ENCODE measurements at regions not wholly inside any gene's neighbourhood (a gene's known extent, or its start where the extent isn't known, plus 50 kb on each side); places are given as distances from the start of the nearest gene placed in this dataset.

- Mint-ChIP-seq H3K27ac (no peak overlapping the region), H3K36me3 (ENCODE audit: low read depth) (no peaks in the 10 kb centered on the region), H3K4me3 (no peak overlapping the region), H3K4me1 (no peaks in the 10 kb centered on the region), H3K27me3 (peaks cover 28% of the 10 kb centered on the region)
- no peak for DNase-seq
- ATAC-seq, result no peak
- H3K9me3 ChIP-seq (ENCODE audit: control insufficient read depth, low read length, poor library complexity, severe bottlenecking), result peaks cover 3% of the 10 kb centered on the region
Measured at GRCh38 chr3:40621252-40621651, 96.5 kb downstream of the ZNF621 start.

GRCh38 chr3:40623567-40623966, 98.8 kb downstream of the ZNF621 start:
- H3K4me1 Mint-ChIP-seq, result no peaks in the 10 kb centered on the region
- peaks cover 8% of the 10 kb centered on the region for H3K27me3 Mint-ChIP-seq
- no peak overlapping the region for H3K27ac Mint-ChIP-seq
- H3K9me3 ChIP-seq (ENCODE audit: control insufficient read depth, low read length, poor library complexity, severe bottlenecking), result peaks cover 3% of the 10 kb centered on the region
- no peaks in the 10 kb centered on the region for H3K36me3 Mint-ChIP-seq (ENCODE audit: low read depth)
- peak; percentile 90 for ATAC-seq
- H3K4me3 Mint-ChIP-seq, result no peak overlapping the region
- DNase-seq, result no peak

GRCh38 chr3:40624189-40624769, 99.5 kb downstream of the ZNF621 start:
- H3K9me3 ChIP-seq (ENCODE audit: control insufficient read depth, low read length, poor library complexity, severe bottlenecking), result peaks cover 3% of the 10 kb centered on the region
- DNase-seq (no peak), ATAC-seq (peak; percentile 5)
- Mint-ChIP-seq H3K27ac (no peak overlapping the region), H3K4me1 (no peaks in the 10 kb centered on the region), H3K4me3 (no peak overlapping the region), H3K36me3 (ENCODE audit: low read depth) (peaks cover 2% of the 10 kb centered on the region), H3K27me3 (peaks cover 8% of the 10 kb centered on the region)

- H3K9me3 ChIP-seq (ENCODE audit: control insufficient read depth, low read length, poor library complexity, severe bottlenecking), result peaks cover 3% of the 10 kb centered on the region
- no peak overlapping the region for H3K27ac Mint-ChIP-seq
- no peak for DNase-seq
- ATAC-seq, result no peak
- no peak overlapping the region for H3K4me3 Mint-ChIP-seq
- no peaks in the 10 kb centered on the region for H3K4me1 Mint-ChIP-seq
- H3K27me3 Mint-ChIP-seq, result peaks cover 9% of the 10 kb centered on the region
- H3K36me3 Mint-ChIP-seq (ENCODE audit: low read depth), result peaks cover 2% of the 10 kb centered on the region
Measured at GRCh38 chr3:40627095-40627494, 102.3 kb downstream of the ZNF621 start.

- H3K36me3 Mint-ChIP-seq (ENCODE audit: low read depth), result peaks cover 2% of the 10 kb centered on the region
- peaks cover 3% of the 10 kb centered on the region for H3K9me3 ChIP-seq (ENCODE audit: control insufficient read depth, low read length, poor library complexity, severe bottlenecking)
- ATAC-seq (no peak), DNase-seq (no peak)
- H3K27me3 Mint-ChIP-seq, result peaks cover 9% of the 10 kb centered on the region
- H3K4me3 Mint-ChIP-seq, result no peak overlapping the region
- H3K4me1 Mint-ChIP-seq, result no peaks in the 10 kb centered on the region
- H3K27ac Mint-ChIP-seq, result no peak overlapping the region
Measured at GRCh38 chr3:40628984-40629383, 104.2 kb downstream of the ZNF621 start.

- DNase-seq, result no peak
- H3K27me3 Mint-ChIP-seq, result peaks cover 9% of the 10 kb centered on the region
- ATAC-seq, result no peak
- H3K4me1 Mint-ChIP-seq, result no peaks in the 10 kb centered on the region
- H3K27ac Mint-ChIP-seq, result no peak overlapping the region
- no peaks in the 10 kb centered on the region for H3K9me3 ChIP-seq (ENCODE audit: control insufficient read depth, low read length, poor library complexity, severe bottlenecking)
- H3K36me3 Mint-ChIP-seq (ENCODE audit: low read depth), result peaks cover 2% of the 10 kb centered on the region
- no peak overlapping the region for H3K4me3 Mint-ChIP-seq
Measured at GRCh38 chr3:40631341-40631995, 106.7 kb downstream of the ZNF621 start.

GRCh38 chr3:40637906-40638305, 113.1 kb downstream of the ZNF621 start:
- no peaks in the 10 kb centered on the region for H3K4me1 Mint-ChIP-seq
- no peak overlapping the region for H3K4me3 Mint-ChIP-seq
- no peak for ATAC-seq

GRCh38 chr3:40639006-40639405, 114.2 kb downstream of the ZNF621 start:
- no peaks in the 10 kb centered on the region for H3K9me3 ChIP-seq (ENCODE audit: control insufficient read depth, low read length, poor library complexity, severe bottlenecking)
- H3K27ac Mint-ChIP-seq, result no peak overlapping the region
- DNase-seq (no peak), ATAC-seq (no peak)
- no peaks in the 10 kb centered on the region for H3K36me3 Mint-ChIP-seq (ENCODE audit: low read depth)
- H3K4me3 Mint-ChIP-seq, result no peak overlapping the region
- H3K27me3 Mint-ChIP-seq, result no peaks in the 10 kb centered on the region
- no peaks in the 10 kb centered on the region for H3K4me1 Mint-ChIP-seq

More at GRCh38 chr3:40637906-40638305, 113.1 kb downstream of the ZNF621 start:
- Mint-ChIP-seq H3K27me3 (no peaks in the 10 kb centered on the region), H3K36me3 (ENCODE audit: low read depth) (no peaks in the 10 kb centered on the region), H3K27ac (no peak overlapping the region)
- no peaks in the 10 kb centered on the region for H3K9me3 ChIP-seq (ENCODE audit: control insufficient read depth, low read length, poor library complexity, severe bottlenecking)
- no peak for DNase-seq

GRCh38 chr3:40642812-40643211, 118.1 kb downstream of the ZNF621 start:
- Mint-ChIP-seq H3K27ac (no peak overlapping the region), H3K4me3 (no peak overlapping the region), H3K4me1 (no peaks in the 10 kb centered on the region), H3K36me3 (ENCODE audit: low read depth) (no peaks in the 10 kb centered on the region), H3K27me3 (peaks cover under 1% of the 10 kb centered on the region)
- no peaks in the 10 kb centered on the region for H3K9me3 ChIP-seq (ENCODE audit: control insufficient read depth, low read length, poor library complexity, severe bottlenecking)
- ATAC-seq (no peak), DNase-seq (no peak)

GRCh38 chr3:40645883-40646282, 121.1 kb downstream of the ZNF621 start:
- Mint-ChIP-seq H3K4me3 (no peak overlapping the region), H3K27me3 (peaks cover 5% of the 10 kb centered on the region), H3K27ac (no peak overlapping the region), H3K36me3 (ENCODE audit: low read depth) (no peaks in the 10 kb centered on the region), H3K4me1 (no peaks in the 10 kb centered on the region)
- no peaks in the 10 kb centered on the region for H3K9me3 ChIP-seq (ENCODE audit: control insufficient read depth, low read length, poor library complexity, severe bottlenecking)
- ATAC-seq (no peak), DNase-seq (no peak)

- H3K9me3 ChIP-seq (ENCODE audit: control insufficient read depth, low read length, poor library complexity, severe bottlenecking), result no peaks in the 10 kb centered on the region
- DNase-seq, result no peak
- Mint-ChIP-seq H3K4me3 (no peak overlapping the region), H3K4me1 (peaks cover 2% of the 10 kb centered on the region), H3K27ac (no peak overlapping the region), H3K27me3 (peaks cover 14% of the 10 kb centered on the region), H3K36me3 (ENCODE audit: low read depth) (no peaks in the 10 kb centered on the region)
- no peak for ATAC-seq
Measured at GRCh38 chr3:40649346-40649745, 124.6 kb downstream of the ZNF621 start.

- Mint-ChIP-seq H3K27me3 (peaks cover 14% of the 10 kb centered on the region), H3K27ac (no peak overlapping the region), H3K36me3 (ENCODE audit: low read depth) (peaks cover 2% of the 10 kb centered on the region), H3K4me1 (peaks cover 2% of the 10 kb centered on the region), H3K4me3 (no peak overlapping the region)
- DNase-seq, result no peak
- H3K9me3 ChIP-seq (ENCODE audit: control insufficient read depth, low read length, poor library complexity, severe bottlenecking), result no peaks in the 10 kb centered on the region
- no peak for ATAC-seq
Measured at GRCh38 chr3:40652072-40652471, 127.3 kb downstream of the ZNF621 start.

GRCh38 chr3:40653001-40653400, 128.2 kb downstream of the ZNF621 start:
- Mint-ChIP-seq H3K27ac (no peak overlapping the region), H3K4me3 (no peak overlapping the region), H3K36me3 (ENCODE audit: low read depth) (peaks cover 2% of the 10 kb centered on the region), H3K4me1 (peaks cover 2% of the 10 kb centered on the region), H3K27me3 (peaks cover 11% of the 10 kb centered on the region)
- DNase-seq, result no peak
- H3K9me3 ChIP-seq (ENCODE audit: control insufficient read depth, low read length, poor library complexity, severe bottlenecking), result no peaks in the 10 kb centered on the region
- no peak for ATAC-seq

GRCh38 chr3:40653878-40654277, 129.1 kb downstream of the ZNF621 start:
- ATAC-seq, result no peak
- Mint-ChIP-seq H3K4me1 (peaks cover 2% of the 10 kb centered on the region), H3K27me3 (peaks cover 10% of the 10 kb centered on the region), H3K27ac (no peak overlapping the region), H3K36me3 (ENCODE audit: low read depth) (peaks cover 2% of the 10 kb centered on the region), H3K4me3 (no peak overlapping the region)
- no peak for DNase-seq
- no peaks in the 10 kb centered on the region for H3K9me3 ChIP-seq (ENCODE audit: control insufficient read depth, low read length, poor library complexity, severe bottlenecking)

Measured in T-helper 17 cell (primary cell).